CD4-positive, alpha-beta T cell treated with Interferon gamma for 1 hour (primary cell): ENCODE measurements at regions not wholly inside any gene's neighbourhood (a gene's known extent, or its start where the extent isn't known, plus 50 kb on each side); places are given as distances from the start of the nearest gene placed in this dataset.
"Not testable (repeated sequence)": the region's sequence is repeated elsewhere in the genome, so short reads cannot be mapped to it uniquely, and the experiment has no call there.

ENCODE experiments used
- DNase-seq: peaks from one replicate; pipeline ENCODE4 v3.0.0-alpha.2; 2020

GRCh38 chr4:162610116-162610515 is 446.3 kb upstream of the FSTL5 start:
- no peak for DNase-seq

- DNase-seq, result no peak
Observed at GRCh38 chr4:162586266-162586665, 422.5 kb upstream of the FSTL5 start.

GRCh38 chr4:162582180-162582579 is 418.4 kb upstream of the FSTL5 start:
- no peak for DNase-seq

- DNase-seq, result no peak
Observed at GRCh38 chr4:162565730-162566129, 401.9 kb upstream of the FSTL5 start.

GRCh38 chr4:162560073-162560472 is 396.3 kb upstream of the FSTL5 start:
- no peak for DNase-seq

GRCh38 chr4:162557516-162558106 is 393.8 kb upstream of the FSTL5 start:
- DNase-seq, result no peak

GRCh38 chr4:162535121-162535520 is 371.3 kb upstream of the FSTL5 start:
- DNase-seq, result no peak

- no peak for DNase-seq
Observed at GRCh38 chr4:162523171-162523570, 359.4 kb upstream of the FSTL5 start.

GRCh38 chr4:162522724-162523123 is 358.9 kb upstream of the FSTL5 start:
- no peak for DNase-seq

GRCh38 chr4:162510937-162511336 is 347.1 kb upstream of the FSTL5 start:
- DNase-seq, result no peak

- DNase-seq, result no peak
Observed at GRCh38 chr4:162510115-162510514, 346.3 kb upstream of the FSTL5 start.

DNA sequence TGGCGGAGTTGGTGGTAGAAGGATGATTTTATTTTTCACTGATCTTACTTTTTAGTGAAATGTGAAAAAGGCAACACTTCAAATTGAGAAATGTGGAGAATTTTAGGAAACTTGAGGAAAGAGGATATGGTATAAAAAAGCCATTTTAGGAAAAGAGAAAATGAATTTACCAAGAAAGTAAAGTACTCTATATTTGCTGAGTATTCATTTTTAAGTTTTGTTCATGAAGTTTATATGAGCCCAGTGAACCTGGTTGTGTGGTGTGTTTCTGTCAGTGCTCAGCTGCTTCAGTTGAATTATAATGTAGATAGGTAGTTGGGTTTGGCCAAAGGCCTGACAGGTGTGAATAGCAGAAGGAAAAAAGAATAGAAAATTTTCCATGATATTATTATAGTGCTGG is 345.5 kb upstream of the FSTL5 start:
- no peak for DNase-seq

DNA sequence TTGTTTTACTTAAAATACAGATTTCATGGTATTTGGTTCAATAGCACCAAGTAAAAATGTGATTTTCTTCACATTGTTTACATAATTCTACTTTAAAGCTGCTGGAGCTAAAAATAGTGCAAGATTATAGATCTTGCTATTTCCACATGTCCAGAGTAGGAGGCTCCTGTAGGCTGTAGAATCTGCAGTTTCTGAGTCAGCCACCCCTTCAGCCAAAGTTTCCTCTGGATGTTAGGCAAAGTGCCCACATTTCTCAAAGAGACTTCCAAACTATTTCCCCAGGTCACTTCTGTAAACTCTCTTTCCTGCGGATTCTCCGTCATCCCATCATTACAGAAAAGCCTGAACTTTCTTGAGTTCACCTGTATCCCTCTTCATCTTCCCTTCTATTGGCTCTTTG is 342.5 kb upstream of the FSTL5 start:
- DNase-seq, result no peak

GRCh38 chr4:162503868-162504267 is 340.1 kb upstream of the FSTL5 start:
- DNase-seq, result no peak

DNA sequence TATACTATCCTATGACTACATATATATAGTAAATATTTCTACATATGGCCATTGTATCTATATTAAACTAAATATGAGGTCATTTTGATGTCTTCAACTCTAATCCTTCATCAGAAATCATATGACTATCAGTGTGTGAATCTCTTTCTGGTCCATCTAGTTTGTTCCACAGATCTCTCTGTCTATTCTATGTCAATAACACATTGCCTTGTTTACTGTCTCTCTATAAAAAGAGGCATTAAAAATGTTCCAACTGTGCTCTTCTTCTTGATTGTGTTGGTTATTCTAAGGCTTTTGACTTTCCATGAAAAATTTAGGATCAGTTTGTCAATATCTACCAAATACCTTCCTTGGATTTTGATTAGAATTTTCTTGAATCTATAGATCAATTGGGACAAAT is 338.3 kb upstream of the FSTL5 start:
- no peak for DNase-seq

- no peak for DNase-seq
Observed at GRCh38 chr4:162499478-162499877, 335.7 kb upstream of the FSTL5 start.

DNA sequence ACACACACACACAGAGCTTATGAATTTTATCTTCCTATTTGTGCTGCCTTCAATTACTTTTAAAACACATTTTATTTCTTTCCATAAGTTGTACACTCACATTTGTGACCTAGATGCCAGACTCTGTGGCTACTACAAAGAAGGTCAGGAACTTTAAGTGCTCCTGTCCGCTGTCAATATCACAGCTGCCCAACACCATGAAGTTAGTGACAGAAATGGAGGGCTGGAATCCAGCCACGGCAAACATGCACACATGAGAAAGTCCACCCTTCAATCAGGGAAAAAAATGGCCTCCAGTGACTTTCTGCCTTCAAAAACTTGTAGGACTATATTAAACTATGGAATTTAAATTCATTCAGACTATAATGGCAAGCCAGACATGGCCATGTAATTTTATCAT is 334.4 kb upstream of the FSTL5 start:
- no peak for DNase-seq

DNA sequence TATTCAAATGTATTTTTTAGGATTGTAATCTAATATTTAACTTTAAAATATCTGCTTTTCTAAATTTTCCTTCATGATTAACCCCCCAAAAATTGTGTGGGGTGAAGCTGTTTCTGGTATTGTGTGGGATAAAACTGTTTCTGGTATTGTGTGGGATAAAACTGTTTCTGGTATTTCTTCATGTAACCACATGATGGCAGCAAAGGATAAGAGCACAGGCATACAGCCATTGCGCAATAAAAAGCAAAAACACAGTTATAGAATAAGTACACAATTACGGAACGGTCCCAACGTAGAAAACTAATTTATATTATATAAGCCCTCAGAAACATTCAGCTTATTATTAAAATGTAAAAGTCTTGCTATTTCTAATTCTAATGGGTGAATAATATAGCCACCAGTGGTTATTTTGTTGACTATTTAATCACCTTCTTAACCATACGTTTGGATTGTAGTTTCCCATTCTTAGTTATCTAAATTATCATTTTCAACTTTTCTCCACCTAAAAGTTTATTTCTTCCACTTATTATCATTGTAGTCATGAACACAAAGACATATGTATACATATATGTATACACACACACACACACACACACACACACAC is 333.9 kb upstream of the FSTL5 start:
- no peak for DNase-seq

- no peak for DNase-seq
Observed at GRCh38 chr4:162494935-162495334, 331.1 kb upstream of the FSTL5 start.

GRCh38 chr4:162485486-162485885 is 321.7 kb upstream of the FSTL5 start:
- no peak for DNase-seq

GRCh38 chr4:162475246-162475645 is 311.4 kb upstream of the FSTL5 start:
- no peak for DNase-seq

GRCh38 chr4:162469977-162470376 is 306.2 kb upstream of the FSTL5 start:
- no peak for DNase-seq

DNA sequence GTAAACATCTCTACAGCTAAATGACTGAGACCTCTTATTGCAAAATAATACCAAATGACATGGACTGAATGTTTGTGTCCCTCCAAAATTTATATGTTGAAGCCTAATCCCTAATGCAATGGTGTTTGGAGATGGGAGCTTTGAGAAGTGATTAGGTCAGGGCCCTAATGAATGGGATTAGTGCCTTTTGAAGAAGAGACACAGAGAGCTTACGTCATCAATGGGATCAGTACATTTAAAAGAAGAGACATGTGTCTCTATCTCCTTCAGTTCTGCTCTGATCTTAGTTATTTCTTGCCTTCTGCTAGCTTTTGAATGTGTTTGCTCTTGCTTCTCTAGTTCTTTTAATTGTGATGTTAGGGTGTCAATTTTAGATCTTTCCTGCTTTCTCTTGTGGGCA is 301.6 kb upstream of the FSTL5 start:
- not testable (repeated sequence) for DNase-seq

DNA sequence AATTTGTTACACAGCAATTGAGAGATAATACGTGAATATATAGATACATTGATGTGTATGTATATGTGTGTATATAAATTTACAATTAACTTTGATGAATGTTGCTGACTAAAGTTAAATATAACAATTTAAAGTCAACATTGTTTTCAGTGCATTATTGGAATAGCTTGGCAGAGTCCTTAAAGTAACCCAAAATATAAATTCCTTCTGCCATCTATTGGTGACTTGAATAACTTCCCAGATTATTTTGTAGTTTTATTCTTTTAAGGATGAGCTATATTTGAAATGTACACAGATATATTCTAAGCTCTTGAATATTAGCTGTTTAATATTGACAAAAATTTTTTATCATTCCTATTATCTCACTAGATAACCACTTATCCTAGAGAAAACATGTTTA is 298.2 kb upstream of the FSTL5 start:
- no peak for DNase-seq

GRCh38 chr4:162458051-162458450 is 294.3 kb upstream of the FSTL5 start:
- DNase-seq, result no peak
